HUDEP-2 (cell line): ENCODE measurements at regions not wholly inside any gene's neighbourhood (a gene's known extent, or its start where the extent isn't known, plus 50 kb on each side); places are given as distances from the start of the nearest gene placed in this dataset.
"Not testable (repeated sequence)": the region's sequence is repeated elsewhere in the genome, so short reads cannot be mapped to it uniquely, and the experiment has no call there.

Experiments
- DNase-seq, 76 experiments: peaks; one replicate each; lab custom pipeline; 2025; ENCODE audit not compliant: unreplicated experiment in 76 of 76; lab: John Stamatoyannopoulos, UW

DNA sequence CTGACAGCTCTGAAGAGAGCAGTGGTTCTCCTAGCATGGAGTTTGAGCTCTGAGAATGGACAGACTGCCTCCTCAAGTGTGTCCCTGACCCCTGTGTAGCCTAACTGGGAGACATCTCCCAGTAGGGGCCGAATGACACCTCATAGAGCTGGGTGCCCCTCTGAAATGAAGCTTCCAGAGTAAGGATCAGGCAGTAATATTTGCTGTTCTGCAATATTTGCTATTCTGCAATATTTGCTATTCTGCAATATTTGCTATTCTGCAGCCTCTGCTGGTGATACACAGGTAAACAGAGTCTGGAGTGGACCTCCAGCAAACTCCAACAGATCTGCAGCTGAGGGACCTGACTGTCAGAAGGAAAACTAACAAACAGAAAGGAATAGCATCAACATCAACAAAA lies 105.5 kb downstream of the BUD13 start:
- DNase-seq: not testable (repeated sequence)

DNA sequence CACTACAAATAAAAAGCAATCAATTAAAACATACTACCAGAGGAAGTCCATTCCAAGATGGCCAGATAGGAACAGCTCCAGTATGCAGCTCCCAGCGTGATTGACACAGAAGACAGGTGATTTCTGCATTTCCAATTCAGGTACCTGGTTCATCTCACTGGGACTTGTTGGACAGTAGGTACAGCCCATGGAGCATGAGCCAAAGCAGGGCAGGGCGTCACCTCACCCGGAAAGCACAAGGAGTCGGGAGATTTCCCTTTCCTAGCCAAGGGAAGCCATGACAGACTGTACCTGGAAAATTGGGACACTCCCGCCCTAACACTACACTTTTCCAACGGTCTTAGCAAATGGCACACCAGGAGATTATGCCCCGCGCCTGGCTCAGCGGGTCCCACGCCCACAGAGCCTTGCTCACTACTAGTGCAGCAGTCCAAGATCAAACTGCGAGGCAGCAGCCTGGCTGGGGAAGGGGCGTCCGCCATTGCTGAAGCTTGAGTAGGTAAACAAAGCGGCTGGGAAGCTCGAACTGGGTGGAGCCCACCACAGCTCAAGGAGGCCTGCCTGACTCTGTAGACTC lies 106.0 kb downstream of the BUD13 start:
- DNase-seq: not testable (repeated sequence)

DNA sequence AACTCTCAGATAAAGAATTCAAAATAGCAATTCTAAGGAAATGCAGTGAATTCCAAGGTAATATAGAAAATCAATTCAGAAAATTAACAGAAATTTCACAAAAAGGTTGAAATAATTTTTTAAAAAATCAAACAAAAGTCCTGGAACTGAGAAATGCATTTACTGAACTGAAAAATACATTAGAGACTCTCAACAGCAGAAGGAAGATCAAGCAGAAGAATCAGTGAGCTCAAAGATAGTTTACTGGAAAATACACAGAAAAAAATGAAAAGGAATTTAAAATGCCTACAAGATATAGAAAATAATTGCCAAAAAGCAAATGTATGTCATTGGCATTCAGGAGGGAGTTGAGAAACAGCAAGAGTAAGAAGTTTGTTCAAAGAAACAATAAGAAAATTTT lies 107.3 kb downstream of the BUD13 start:
- DNase-seq: no peak

DNA sequence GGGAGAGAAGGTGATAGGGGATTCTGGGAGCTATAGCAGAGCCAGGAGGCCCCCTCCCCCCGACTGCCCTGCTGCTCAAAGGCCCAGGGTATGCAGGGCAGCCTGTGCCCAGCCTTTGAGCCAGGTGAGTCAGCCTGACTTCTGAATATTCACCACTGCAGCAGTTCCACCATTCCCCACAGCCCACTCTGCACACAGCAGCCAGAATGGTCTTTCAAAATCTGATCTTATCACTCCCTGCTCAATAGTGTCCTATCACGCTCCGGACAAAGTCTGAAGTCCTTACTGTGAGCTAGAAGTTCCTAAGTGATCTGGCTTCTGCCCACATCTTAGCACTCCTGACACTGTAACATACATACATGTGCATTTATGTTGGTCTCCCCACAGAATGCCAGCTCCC lies 111.7 kb downstream of the BUD13 start:
- no peak for DNase-seq

DNA sequence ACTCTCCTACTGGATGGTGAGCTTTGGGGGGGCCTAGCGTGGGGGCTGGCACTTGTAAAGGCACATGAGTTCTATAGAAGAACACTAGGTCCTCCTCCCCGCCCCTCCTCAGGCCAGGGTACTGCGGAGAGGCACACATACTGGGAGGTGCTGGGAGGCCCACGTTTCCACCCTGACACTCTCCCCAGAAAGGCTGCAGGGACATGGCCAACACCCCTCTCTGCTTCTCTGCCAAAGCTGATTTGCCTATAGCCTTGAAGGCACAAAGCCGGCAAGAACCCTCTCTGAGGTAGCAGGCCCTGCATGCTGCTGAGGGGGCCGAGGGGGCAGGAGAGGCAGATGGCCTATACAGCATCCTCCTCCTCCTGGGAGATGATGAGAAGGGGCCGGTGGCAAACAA lies 112.8 kb downstream of the BUD13 start:
- no peak for DNase-seq

DNA sequence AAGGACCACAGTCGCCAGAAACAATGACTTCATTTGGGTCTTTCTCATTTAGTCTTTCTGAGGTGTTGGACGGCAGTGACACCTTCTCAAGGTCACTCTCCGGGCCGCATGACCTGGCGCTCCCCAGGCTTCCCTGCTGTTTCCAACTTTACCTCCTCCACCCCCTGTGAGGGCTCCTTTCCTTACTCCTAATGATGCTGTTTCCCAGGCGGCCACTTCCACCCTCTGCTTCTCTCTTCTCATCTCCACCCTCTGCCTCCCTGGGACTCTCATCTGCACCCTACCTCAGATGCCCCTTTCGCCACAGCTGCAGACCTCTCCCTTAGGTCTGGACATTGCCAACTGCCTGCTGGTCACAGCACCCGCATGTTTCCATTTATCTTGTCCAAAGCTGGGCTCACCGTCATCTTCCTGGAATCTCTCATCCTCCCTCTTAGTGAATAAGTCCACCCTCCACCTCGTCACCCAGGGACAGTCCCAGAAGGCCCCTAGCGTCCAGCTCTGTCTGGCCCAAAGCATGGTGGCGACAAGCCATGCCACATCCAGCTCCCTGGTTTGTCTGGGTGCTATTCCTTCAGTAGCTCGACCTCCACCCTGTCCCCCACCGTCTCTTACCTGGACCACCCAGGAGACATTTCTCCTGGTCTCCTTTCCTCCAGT lies 113.8 kb downstream of the BUD13 start:
- no peak for DNase-seq

DNA sequence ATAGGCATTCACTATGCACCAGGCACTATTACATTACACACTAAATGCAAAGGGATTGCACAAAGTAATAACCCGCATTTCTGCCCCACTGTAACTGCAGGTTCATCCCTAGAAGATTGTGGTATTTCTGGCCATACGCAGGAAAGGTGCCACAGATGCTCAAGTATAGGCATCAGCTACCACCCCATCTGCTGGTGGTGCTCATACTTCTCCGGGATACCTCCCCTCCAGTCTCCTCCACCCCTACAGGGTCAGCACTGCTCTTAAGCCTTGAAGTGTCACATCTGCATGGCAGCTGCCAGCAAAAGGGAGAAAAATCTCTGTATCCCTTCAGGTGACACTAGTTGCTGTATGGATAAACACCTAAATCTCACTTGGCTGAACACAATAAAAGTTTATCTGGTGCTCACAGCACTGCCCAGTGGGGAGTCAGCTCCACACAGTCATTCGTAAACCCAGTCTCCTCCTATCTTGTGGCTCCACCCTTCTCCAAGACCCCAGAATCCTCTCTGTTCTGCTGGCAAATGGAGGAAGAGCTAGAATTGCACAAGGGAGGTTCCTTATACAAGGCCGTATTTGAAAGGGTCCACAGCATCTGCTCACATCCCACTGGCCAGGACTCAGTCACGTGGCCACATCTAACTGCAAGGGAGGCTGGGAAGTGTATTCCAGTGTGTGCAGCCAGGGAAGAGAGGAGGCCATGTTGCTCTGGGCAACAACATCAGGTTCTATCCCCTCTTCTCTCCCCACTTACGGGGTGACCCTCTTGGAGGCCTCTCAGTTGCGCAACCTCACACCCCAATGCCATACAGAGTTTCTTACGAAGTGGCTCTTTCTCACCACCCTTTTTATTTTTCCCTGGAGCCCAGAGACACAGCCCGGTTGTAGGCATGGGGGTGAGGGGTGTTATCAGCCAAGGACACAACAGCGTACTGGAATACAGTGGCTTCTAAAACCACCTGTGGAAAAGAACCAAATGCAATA lies 114.7 kb downstream of the BUD13 start:
- DNase-seq: no peak

DNA sequence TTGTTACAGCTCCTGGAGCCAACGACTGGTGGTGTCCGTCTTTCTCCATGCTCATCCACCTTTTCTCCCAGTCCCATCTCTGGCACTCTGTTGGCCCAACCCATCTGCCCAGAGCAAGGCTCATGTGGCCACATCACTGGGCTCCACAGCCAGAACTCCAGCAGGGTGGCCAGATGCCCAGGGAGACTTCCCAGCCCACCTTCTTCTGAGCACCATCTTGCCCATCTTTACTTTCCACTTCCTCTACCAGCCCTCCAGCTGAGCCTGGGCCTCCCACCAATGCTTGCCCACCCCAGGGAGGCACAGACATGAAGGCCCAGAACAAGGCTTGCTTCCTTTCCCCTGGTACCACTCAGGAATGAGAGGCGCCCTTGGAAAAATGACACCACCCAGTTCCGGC lies 116.8 kb downstream of the BUD13 start:
- no peak for DNase-seq

DNA sequence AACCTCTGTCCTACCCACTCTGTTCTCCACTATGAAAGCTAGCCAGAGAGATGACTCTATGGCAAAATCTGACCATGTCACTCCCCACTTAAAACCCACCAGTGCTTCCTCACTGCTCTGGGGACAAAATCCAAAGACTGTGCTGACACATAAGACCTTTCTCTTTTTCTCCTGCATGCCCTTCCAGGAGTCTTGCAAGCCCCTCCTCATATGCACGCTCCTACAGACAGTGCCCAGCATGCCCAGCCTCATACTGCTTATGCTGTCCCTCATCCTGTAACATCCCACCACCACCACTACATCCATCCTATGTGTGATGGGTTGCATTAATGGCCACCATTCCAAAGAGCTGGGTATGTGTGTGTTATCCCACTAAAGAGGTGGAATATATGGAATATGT lies 118.3 kb downstream of the BUD13 start:
- no peak for DNase-seq

DNA sequence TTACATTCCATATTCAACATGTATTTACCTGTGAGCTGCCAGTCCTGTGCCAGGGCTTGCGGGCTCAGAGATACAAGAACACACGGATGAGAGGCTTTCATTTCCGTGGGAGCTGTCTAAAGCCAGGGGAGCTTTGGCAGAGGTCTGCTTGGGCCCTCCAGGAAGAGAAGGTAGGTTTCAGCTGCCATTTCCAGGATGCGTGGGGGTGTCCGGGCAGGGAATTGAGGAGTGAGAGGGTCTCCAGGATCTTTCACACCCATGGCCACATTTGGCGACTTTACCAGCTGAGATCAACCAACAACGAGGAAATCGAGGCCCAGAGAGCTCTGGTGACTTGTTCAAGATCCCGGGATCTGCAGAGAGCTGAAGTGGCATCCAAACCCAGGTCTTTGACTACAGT lies 119.6 kb downstream of the BUD13 start:
- no peak for DNase-seq

DNA sequence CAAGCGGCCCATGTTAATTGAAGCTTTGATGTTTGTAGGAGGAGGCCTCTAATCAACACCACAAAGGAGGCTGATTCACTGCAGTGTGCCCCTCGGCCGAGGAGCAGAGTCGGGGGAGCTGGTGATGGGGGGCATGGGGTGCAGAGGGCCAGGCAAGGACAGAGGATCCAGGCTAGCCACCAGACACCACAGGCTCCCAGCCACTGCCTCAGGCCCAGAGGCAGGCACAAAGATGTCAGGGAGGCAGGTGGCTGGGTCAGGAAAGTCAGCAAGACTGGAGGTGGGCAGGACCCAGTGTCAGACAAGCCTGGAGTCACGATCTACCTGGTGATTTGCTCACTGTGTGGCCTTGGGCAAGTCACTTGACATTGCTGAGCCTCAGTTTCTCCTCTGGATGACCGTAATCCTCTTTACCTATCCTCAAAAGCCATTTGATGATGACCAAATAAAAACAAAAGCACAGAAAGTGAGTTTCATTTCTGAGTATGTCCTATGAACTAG lies 121.0 kb downstream of the BUD13 start:
- DNase-seq: no peak

DNA sequence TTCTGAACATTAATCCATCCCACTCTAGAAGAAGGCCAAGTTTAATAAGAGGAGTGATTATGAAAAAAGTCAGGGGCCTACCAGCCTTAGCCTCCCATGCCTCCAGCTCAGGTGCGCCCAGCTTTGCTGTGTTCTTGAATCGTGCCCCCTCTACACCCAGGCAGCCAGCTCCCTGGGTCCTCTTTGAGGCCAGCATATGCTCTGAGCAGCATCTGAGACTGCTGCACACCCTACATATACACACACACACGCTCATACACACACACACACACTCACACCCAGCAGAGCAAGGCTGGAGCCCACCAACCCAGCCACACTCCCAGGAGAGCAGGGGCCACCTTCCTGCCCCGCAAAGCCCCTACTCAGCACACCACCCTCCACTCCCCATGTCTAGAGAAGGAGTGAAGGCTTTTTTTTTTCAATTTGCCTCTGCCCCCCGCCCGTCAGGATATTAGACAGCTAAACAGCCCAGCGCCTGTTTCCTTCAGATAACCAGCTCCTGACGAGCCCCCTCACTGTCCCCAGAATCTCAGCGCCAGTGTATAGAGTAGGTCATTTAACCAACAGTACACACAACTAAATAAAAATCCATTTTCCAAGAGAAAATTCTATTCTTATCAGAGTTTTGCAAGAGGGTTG lies 121.6 kb downstream of the BUD13 start:
- DNase-seq: no peak

DNA sequence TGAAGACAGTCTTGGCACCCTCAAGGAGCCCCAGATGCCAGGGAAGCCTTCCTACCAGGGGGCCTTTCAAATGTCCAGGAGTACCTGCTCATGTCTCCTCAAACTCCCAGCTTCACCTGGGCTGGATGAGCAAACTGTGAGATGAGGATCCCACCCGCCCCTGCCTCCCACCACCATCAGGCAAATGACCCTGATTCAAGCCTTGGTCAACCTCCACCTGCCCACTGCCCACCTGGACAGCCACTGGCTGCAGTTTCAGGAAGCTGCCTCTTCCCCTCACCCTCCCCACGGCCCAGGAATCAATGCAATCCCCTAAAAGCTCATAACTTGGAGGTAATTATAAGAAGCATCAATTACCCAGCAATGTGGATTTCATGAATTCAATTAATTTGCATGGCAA lies 122.7 kb downstream of the BUD13 start:
- no peak for DNase-seq

DNA sequence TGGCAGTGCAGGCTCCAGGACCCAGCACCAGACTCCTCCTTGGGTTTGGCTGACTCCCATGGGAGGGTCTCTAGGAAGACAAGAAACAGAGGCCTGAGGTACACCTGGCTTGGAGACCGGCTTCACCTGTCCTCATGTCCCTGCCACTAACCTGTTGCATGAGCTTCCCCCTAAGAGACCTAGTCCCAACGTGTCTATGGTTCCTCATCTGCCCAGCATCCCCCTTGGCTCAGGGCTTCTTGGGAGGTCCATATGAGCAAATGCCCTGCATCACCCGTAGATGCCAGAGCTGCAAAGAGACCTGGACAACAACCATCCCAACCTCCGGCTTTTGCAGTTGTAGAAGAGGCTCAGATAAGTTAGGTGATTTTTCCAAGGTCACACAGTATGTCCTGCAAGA lies 123.5 kb downstream of the BUD13 start:
- no peak for DNase-seq

DNA sequence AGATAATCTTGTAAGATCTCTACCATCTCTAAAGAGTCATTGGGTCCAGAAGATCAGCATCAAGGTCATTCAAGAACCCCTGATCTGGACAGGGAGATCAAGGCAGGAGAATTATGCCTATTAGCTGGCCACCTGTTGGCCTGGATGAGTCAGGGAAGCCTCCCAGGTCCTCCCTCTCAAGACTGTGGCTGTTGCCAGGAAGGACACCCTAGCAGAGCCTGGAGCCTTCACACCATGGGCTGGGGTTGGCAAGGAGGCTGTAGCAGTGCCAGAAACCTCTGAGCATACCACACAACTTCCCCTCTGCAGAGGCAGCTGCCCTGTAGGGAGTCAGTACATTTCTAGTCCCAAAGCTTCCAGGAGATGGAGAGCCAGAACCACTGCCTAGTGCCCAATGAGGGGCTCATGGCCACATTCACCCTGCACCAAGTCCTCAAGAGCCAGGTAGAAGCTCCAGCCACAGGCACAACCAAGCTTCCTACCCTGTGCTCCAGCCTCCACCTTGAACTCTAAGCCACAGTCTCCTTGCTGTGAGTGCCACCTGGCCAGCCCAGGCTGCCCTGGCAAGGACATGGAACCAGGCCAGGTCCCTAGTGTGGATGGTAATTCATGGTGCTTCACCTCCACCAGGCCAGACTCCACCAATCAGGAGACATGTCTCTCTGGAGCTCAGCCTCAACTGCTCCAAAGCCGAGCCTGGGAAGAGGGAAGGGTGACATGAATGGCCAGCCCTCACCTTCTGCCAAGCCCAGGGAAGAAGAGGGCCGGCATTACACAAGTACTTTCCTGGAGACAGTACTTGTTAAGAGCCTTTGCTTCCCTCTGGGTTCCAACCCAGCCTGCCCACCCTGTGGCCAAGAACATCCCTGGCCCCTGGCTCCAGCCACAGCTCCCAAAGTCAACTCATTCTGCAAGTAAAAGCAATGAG lies 124.3 kb downstream of the BUD13 start:
- DNase-seq: no peak

DNA sequence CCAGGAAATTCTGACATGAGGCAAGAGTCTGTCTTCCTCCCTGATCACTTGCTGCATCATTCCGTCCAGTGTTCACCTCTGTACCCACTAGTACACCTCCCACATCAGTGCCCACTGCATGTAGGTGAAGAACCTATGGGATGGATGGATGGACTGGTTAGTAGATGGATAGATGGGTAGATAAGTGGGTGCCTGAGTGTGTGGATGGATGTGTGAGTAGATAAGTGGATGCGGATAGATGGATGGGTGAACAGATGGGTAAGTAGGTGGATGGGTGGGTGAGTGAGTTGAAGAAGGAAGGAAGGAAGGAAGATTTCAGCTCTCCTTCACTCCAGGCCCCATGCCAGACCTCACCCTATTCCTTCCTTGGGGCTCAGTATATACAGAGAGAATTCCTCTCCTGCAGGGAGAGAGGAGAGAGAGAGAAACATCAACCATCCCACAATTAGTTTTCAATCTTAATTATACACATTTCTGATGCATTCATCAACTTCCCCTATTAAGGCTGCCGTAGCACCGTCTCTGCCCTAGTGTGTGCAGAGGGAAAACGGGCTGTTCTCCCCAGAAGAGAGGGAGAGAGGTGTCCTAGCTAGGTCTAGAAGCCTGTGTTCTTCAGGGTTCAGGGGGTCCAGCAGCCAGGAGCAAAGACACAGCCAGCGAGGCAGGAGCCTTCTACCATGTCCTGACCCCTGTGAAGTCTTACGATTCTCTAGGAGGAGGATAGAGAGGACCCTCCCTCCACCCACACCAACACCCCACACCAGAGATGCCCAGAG lies 125.3 kb downstream of the BUD13 start:
- DNase-seq: no peak

DNA sequence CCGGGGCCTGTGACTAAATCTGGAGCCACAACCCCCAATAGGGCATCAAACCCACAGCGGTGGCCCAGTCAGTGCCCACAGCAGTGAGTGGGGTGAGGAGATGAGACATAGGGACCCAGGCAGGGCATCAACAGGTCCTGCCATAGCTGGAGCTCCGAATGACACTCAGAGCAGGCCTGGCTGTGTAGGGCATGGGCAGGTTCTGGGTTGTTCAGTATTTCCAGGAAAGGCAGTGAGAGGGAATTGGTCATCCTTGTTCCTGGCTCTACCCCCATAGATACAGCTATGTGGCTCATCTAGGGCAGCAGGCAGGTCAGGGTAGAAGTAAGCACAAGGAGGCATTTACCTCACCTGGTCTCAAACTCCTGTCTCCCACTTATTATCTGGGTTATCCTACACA lies 126.6 kb downstream of the BUD13 start:
- no peak for DNase-seq

DNA sequence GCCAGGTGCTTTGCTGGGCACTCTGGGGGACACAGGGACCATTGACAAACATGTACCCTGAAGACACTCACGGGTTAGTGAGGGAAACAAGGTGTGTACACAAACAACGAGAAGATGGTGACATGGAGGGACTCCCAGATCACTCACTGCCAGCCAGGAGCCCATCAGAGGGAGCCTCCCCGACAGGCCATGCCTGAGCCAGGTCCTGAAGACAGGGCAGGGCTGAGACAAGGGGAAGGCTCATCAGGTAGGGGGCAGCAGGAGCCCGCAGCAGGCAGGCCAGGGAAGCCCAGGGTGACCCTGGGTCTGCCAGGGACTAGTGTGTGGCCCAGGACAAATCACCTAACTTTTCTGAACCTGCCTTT lies 127.9 kb downstream of the BUD13 start:
- DNase-seq: no peak

DNA sequence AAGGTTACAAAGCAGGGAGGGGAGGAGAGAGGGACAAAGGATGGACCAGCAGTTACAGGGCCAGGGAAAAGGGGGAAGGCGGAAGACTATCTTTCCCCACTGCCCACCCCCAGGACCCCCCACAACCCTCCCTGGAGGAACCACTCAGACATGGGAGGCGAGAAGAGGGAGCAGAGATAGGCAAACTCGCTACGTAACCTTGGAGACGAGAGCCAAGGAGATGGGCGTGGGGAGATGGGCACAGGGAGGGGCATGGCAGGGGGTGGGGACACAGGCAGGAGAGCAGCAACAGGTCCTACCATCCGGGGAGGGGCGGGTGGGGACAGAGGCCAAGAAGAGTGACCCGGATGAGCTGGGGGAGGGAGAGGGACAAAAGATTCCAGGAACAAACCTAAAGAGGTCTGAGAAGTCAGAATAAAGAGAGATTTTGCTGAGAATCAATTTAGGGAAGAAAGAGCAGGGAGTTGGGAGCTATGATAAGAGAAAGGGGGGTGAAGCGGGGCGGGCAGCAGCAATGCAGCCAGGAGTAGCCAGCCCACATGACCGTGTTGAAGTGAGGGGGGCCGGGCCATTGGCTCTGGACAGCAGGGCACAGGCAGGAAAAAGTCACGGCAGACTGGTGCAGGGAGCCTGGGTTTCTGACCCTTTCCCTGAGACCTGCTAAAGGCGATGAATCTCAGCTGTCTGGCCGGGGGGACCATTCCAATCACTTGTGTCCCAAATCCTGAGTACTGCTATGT lies 128.4 kb downstream of the BUD13 start:
- no peak for DNase-seq
